Spleen (tissue), 11 donors: ENCODE measurements at regions not wholly inside any gene's neighbourhood (a gene's known extent, or its start where the extent isn't known, plus 50 kb on each side); places are given as distances from the start of the nearest gene placed in this dataset.

Experiments used
- DNase-seq: peaks from one replicate; pipeline ENCODE4 v3.0.0-alpha.2; 2020
- H3K27ac ChIP-seq, 8 donors: fragments of 200-600 bp; sonication (generic) in 7 of 8; 1 replicate in 4 of 8; 2 replicates in 4 of 8; pipeline versions ENCODE4 v1.5.0 to v1.8.0; 2016 to 2021; ENCODE audit warnings: inconsistent platforms in 4 of 8, mild to moderate bottlenecking in 4 of 8, moderate library complexity in 1 of 8
- H3K27me3 ChIP-seq, 7 donors: fragments of 200-600 bp; sonication (generic) in 6 of 7; replicated peaks in 1 of 7; 1 replicate in 4 of 7; 2 replicates in 3 of 7; pipeline versions ENCODE4 v1.5.0 to v1.8.0; 2016 to 2021; ENCODE audit warnings: inconsistent platforms in 3 of 7, mild to moderate bottlenecking in 1 of 7
- H3K36me3 ChIP-seq, 6 donors: fragments of 200-600 bp; sonication (generic) in 5 of 6; 1 replicate in 4 of 6; 2 replicates in 2 of 6; pipeline versions ENCODE4 v1.5.0 to v1.8.0; 2016 to 2021; ENCODE audit warnings: inconsistent platforms in 2 of 6
- H3K4me1 ChIP-seq, 6 donors: fragments of 200-600 bp; sonication (generic) in 5 of 6; 1 replicate in 3 of 6; 2 replicates in 3 of 6; pipeline versions ENCODE4 v1.5.0 to v1.8.0; 2016 to 2021; ENCODE audit warnings: inconsistent platforms in 3 of 6
- H3K4me3 ChIP-seq, 8 donors: fragments of 200-600 bp; sonication (generic) in 7 of 8; 1 replicate in 4 of 8; 2 replicates in 4 of 8; pipeline versions ENCODE4 v1.5.0 to v1.8.0; 2016 to 2021; ENCODE audit warnings: inconsistent platforms in 4 of 8, mild to moderate bottlenecking in 4 of 8, moderate library complexity in 2 of 8
- H3K9me3 ChIP-seq, 8 donors: fragments of 200-600 bp; sonication (generic) in 7 of 8; 1 replicate in 4 of 8; 2 replicates in 4 of 8; pipeline versions ENCODE4 v1.5.0 to v1.8.0; 2016 to 2021; ENCODE audit warnings: inconsistent platforms in 4 of 8
- CTCF ChIP-seq, 11 experiments: fragments of 200-600 bp in 7 of 11; fragments of 450-650 bp in 4 of 11; sonication (generic) in 4 of 11; IDR thresholded peaks in 8 of 11; conservative IDR thresholded peaks in 3 of 11; 1 replicate in 7 of 11; 2 replicates in 4 of 11; pipeline versions ENCODE4 v1.4.0 to v1.8.0; 2016 to 2021; ENCODE audit warnings: antibody characterized with exemption in 11 of 11, inconsistent platforms in 4 of 11, mild to moderate bottlenecking in 1 of 11
- POLR2A ChIP-seq, 3 donors: fragments of 450-650 bp; IDR thresholded peaks; one replicate each; pipeline ENCODE4 v1.5.1; 2017; ENCODE audit warnings: antibody characterized with exemption in 3 of 3, mild to moderate bottlenecking in 1 of 3
- POLR2AphosphoS5 ChIP-seq, 3 donors: sonication (generic); formaldehyde crosslinking; IDR thresholded peaks; one replicate each; pipeline ENCODE4 v1.5.1; 2017; ENCODE audit warnings: antibody characterized with exemption in 3 of 3
- WGBS, 5 donors: extraction: QIAGEN DNeasy Blood & Tissue Kit in 3 of 5; methylation state at CpG; one replicate each; pipeline versions ENCODE4 v1.1.5 to v1.1.7; 2013 to 2018; 5-methylcytosine and 5-hydroxymethylcytosine counted together
- intact Hi-C: fragments of 100-400 bp; cut with DNase I; formaldehyde crosslinking; loops from one replicate; pipeline ENCODE4 v1.15.0; 2023; ENCODE audit warnings: low total_unique reads
- donor health status: healthy with polysubstance abuse.
- donor health status: DM: no; HTN: no; CAD: no; lungs with moderate emphysema.
- donor health status: DM: no; HTN: no; CAD: no.
- donor health status: Bipolar disorder and iron deficiency.
- donor health status: healthy.
- donor health status: DM: no; HTN: no; CAD: no.
- donor health status: DM: yes; HTN: yes; CAD: no.

GRCh38 chrX:13153796-13154195, 109.4 kb upstream of the FAM9C start:
- TF ChIP-seq POLR2AphosphoS5 (IDR thresholded peaks at IDR 0.05) (no peak), POLR2A (IDR thresholded peaks at IDR 0.05) (no peak), CTCF (IDR thresholded peaks at IDR 0.05 in 8 of 11, conservative IDR thresholded peaks at IDR 0.05 in 3 of 11) (no peak)
- WGBS, 5 donors: 76 to 86% (median 78%) methylated on average over 3 of the region's 3 CpGs
- Histone ChIP-seq H3K4me1 (peaks cover 0 to 3% (median 0%) of the 10 kb centered on the region in 6 donors), H3K27me3 (no peaks in the 10 kb centered on the region), H3K36me3 (no peaks in the 10 kb centered on the region), H3K9me3 (peaks cover 0 to 35% (median 5%) of the 10 kb centered on the region in 8 donors), H3K27ac (no peak overlapping the region), H3K4me3 (no peak overlapping the region)
- DNase-seq: no peak
- intact Hi-C loops: no loop called here

GRCh38 chrX:13152518-13153185, 108.2 kb upstream of the FAM9C start:
- Histone ChIP-seq H3K27ac (peak overlapping the region in 6 of 8 donors; percentile 54 to 74 (median 65)), H3K36me3 (no peaks in the 10 kb centered on the region), H3K4me3 (no peak overlapping the region), H3K4me1 (peaks cover 0 to 3% (median 0%) of the 10 kb centered on the region in 6 donors), H3K9me3 (peaks cover 0 to 35% (median 5%) of the 10 kb centered on the region in 8 donors), H3K27me3 (no peaks in the 10 kb centered on the region)
- TF ChIP-seq CTCF (IDR thresholded peaks at IDR 0.05 in 8 of 11, conservative IDR thresholded peaks at IDR 0.05 in 3 of 11): no peak
- TF ChIP-seq POLR2A (IDR thresholded peaks at IDR 0.05): no peak
- TF ChIP-seq POLR2AphosphoS5 (IDR thresholded peaks at IDR 0.05): no peak
- DNase-seq: no peak
- WGBS, 5 donors: 82 to 97% (median 92%) methylated on average over 7 of the region's 7 CpGs
- intact Hi-C loops: no loop called here

- 58 to 71% (median 62%) methylated on average over 8 of the region's 8 CpGs for WGBS, 5 donors
- peak overlapping the region in 7 of 8 donors; percentile 54 to 74 (median 63) for H3K27ac ChIP-seq
- H3K4me3 ChIP-seq: no peak overlapping the region
- TF ChIP-seq POLR2AphosphoS5 (IDR thresholded peaks at IDR 0.05): no peak
- TF ChIP-seq CTCF (IDR thresholded peaks at IDR 0.05 in 8 of 11, conservative IDR thresholded peaks at IDR 0.05 in 3 of 11): no peak
- no peak for TF ChIP-seq POLR2A (IDR thresholded peaks at IDR 0.05)
- H3K36me3 ChIP-seq: no peaks in the 10 kb centered on the region
- no peak for DNase-seq
- intact Hi-C loops: no loop called here
- H3K4me1 ChIP-seq: peaks cover 0 to 3% (median 0%) of the 10 kb centered on the region in 6 donors
- H3K9me3 ChIP-seq: peaks cover 0 to 39% (median 8%) of the 10 kb centered on the region in 8 donors
- H3K27me3 ChIP-seq: no peaks in the 10 kb centered on the region
These were observed 107.6 kb upstream of the FAM9C start for GRCh38 chrX:13151828-13152517.

GRCh38 chrX:13149702-13150350, 105.4 kb upstream of the FAM9C start:
- H3K27me3 ChIP-seq: no peaks in the 10 kb centered on the region
- DNase-seq: no peak
- no peak overlapping the region for H3K4me3 ChIP-seq
- 72 to 96% (median 90%) methylated on average over 4 to 5 of the region's 5 CpGs for WGBS, 5 donors
- H3K36me3 ChIP-seq: no peaks in the 10 kb centered on the region
- no peak overlapping the region for H3K27ac ChIP-seq
- TF ChIP-seq CTCF (IDR thresholded peaks at IDR 0.05 in 8 of 11, conservative IDR thresholded peaks at IDR 0.05 in 3 of 11) (no peak), POLR2AphosphoS5 (IDR thresholded peaks at IDR 0.05) (no peak), POLR2A (IDR thresholded peaks at IDR 0.05) (no peak)
- intact Hi-C loops: no loop called here
- H3K4me1 ChIP-seq: peaks cover 0 to 3% (median 0%) of the 10 kb centered on the region in 6 donors
- H3K9me3 ChIP-seq: peaks cover 0 to 42% (median 10%) of the 10 kb centered on the region in 8 donors
